Tibial artery (tissue), 4 donors: ENCODE measurements at regions not wholly inside any gene's neighbourhood (a gene's known extent, or its start where the extent isn't known, plus 50 kb on each side); places are given as distances from the start of the nearest gene placed in this dataset.

Experiments
- DNase-seq, 2 donors: peaks; one replicate each; pipeline ENCODE4 v3.0.0-alpha.2; 2019
- H3K27ac ChIP-seq, 2 donors: fragments of 200-600 bp; sonication (generic) in 1 of 2; 1 replicate in 1 of 2; 2 replicates in 1 of 2; pipeline ENCODE4 v1.5.1; 2018 to 2019; ENCODE audit warnings: mild to moderate bottlenecking in 1 of 2
- H3K27me3 ChIP-seq, 2 donors: fragments of 200-600 bp; sonication (generic) in 1 of 2; one replicate each; pipeline versions ENCODE4 v1.5.1 to v1.6.0; 2016 to 2019
- H3K36me3 ChIP-seq, 3 donors: fragments of 200-600 bp; sonication (generic) in 2 of 3; one replicate each; pipeline ENCODE4 v1.5.1; 2016 to 2019; ENCODE audit warnings: mild to moderate bottlenecking in 2 of 3
- H3K4me1 ChIP-seq, 4 donors: fragments of 200-600 bp; sonication (generic) in 2 of 4; 1 replicate in 3 of 4; 2 replicates in 1 of 4; pipeline ENCODE4 v1.5.1; 2016 to 2019
- H3K4me3 ChIP-seq, 2 donors: fragments of 200-600 bp; sonication (generic) in 1 of 2; 1 replicate in 1 of 2; 2 replicates in 1 of 2; pipeline ENCODE4 v1.5.1; 2018 to 2019; ENCODE audit warnings: mild to moderate bottlenecking in 2 of 2
- H3K9me3 ChIP-seq, 3 donors: fragments of 200-600 bp; sonication (generic) in 1 of 3; one replicate each; pipeline ENCODE4 v1.5.1; 2016 to 2019
- intact Hi-C: fragments of 100-400 bp; cut with DNase I; formaldehyde crosslinking; loops from one replicate; pipeline ENCODE4 v1.15.0; 2023; ENCODE audit warnings: low total_unique reads
- TF ChIP-seq, protein P1 (sequence below), 2 experiments: fragments of 200-600 bp in 1 of 2; fragments of 450-650 bp in 1 of 2; IDR thresholded peaks; one replicate each; pipeline ENCODE4 v1.5.1; 2017 to 2019; ENCODE audit warnings: antibody characterized with exemption in 2 of 2, mild to moderate bottlenecking in 1 of 2, moderate library complexity in 1 of 2

DNA sequence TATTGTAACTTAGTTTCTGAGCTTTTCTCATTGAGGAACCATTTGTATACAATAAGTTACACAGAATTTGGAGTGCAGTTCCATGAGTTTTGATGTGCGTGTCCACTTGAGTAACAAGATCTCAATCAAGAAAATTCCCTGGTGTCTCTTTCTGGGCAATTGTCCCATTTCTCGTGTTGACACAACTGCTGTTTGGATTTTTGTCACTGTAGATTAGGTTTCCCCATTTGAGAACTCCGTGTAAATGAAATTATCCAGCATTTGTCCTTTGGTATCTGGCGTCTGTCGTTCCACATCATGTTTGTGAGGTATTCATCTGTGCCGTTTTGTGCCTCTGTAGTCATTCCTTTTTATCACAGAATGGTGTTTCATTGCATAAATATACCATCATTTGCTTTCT, 547.0 kb downstream of the TBC1D22A start:
- Histone ChIP-seq H3K9me3 (peaks cover 0 to 11% (median 4%) of the 10 kb centered on the region in 3 donors), H3K4me3 (no peak overlapping the region), H3K4me1 (no peaks in the 10 kb centered on the region), H3K27ac (no peak overlapping the region), H3K36me3 (no peaks in the 10 kb centered on the region), H3K27me3 (peaks cover 0 to 2% of the 10 kb centered on the region in 2 donors)
- TF ChIP-seq, protein P1, sequence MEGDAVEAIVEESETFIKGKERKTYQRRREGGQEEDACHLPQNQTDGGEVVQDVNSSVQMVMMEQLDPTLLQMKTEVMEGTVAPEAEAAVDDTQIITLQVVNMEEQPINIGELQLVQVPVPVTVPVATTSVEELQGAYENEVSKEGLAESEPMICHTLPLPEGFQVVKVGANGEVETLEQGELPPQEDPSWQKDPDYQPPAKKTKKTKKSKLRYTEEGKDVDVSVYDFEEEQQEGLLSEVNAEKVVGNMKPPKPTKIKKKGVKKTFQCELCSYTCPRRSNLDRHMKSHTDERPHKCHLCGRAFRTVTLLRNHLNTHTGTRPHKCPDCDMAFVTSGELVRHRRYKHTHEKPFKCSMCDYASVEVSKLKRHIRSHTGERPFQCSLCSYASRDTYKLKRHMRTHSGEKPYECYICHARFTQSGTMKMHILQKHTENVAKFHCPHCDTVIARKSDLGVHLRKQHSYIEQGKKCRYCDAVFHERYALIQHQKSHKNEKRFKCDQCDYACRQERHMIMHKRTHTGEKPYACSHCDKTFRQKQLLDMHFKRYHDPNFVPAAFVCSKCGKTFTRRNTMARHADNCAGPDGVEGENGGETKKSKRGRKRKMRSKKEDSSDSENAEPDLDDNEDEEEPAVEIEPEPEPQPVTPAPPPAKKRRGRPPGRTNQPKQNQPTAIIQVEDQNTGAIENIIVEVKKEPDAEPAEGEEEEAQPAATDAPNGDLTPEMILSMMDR (IDR thresholded peaks at IDR 0.05): no peak
- DNase-seq: no peak
- intact Hi-C loops: no loop called here

DNA sequence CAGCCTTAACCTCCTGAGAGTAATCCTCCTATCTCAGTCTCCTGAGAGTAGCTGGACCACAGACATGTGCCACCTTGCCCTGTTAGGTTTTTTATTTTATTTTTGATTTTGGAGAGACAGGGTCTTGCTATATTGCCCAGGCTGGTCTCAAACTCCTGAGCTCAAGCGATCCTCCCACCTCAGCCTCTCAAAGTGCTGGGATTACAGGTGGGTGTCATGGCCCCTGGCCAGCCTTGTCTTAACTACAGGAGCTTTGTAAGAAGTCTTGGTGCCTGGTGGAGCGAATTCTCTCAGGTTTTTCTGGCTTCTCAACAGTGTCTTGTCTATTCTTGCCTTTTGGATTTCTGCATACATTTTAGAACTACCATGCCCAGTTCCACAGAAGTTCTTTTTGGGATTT, 546.4 kb downstream of the TBC1D22A start:
- no peak for DNase-seq
- intact Hi-C loops: no loop called here

DNA sequence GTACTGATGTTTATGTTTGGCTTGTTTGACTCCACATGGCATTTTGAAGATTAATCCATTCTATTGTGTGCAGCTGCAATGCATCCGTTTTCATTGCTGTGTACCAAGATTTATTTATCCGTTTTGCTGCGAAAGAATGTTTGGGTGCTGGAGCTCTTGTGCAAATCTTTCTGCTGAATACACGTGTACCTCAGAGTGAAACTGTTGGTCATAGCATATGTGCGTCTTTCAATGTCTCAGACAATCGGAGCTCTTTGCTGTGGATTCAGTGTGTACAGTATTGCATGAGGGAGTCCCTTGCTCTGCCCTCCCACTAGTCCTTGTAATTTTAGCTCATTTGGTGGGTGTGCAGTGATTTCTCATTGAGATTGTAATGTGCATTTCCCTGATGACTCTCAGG, 545.4 kb downstream of the TBC1D22A start:
- intact Hi-C loops: no loop called here
- Histone ChIP-seq H3K9me3 (peaks cover 0 to 11% (median 3%) of the 10 kb centered on the region in 3 donors), H3K36me3 (no peaks in the 10 kb centered on the region), H3K27ac (no peak overlapping the region), H3K4me3 (no peak overlapping the region), H3K4me1 (no peaks in the 10 kb centered on the region), H3K27me3 (peaks cover 0 to 6% of the 10 kb centered on the region in 2 donors)
- DNase-seq: no peak
- TF ChIP-seq, protein P1 (IDR thresholded peaks at IDR 0.05): no peak

More for the DNA sequence above, 546.4 kb downstream of the TBC1D22A start:
- H3K36me3 ChIP-seq: no peaks in the 10 kb centered on the region
- no peak overlapping the region for H3K27ac ChIP-seq
- H3K4me1 ChIP-seq: no peaks in the 10 kb centered on the region
- H3K4me3 ChIP-seq: no peak overlapping the region
- H3K9me3 ChIP-seq: peaks cover 0 to 11% (median 4%) of the 10 kb centered on the region in 3 donors
- TF ChIP-seq, protein P1 (IDR thresholded peaks at IDR 0.05): no peak
- H3K27me3 ChIP-seq: peaks cover 0 to 6% of the 10 kb centered on the region in 2 donors

DNA sequence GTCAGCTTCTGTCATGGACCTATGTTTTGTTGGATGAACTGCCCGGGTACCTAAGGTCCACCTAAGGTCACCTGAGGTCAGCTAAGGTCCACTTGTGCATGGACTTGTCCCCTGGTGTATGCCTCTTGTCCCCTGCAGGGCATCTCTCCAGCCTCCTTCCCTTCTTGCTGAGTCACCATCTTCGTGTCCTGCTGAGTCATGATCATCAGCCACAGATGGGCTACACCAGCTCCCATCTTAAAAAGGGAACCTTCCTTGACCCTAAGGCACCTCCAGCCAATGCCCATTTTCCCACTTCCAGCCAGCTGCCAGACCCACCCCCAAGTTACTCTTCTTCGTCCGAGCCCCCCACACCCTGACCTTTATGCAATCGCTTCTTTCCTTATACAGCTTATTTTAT, 544.9 kb downstream of the TBC1D22A start:
- TF ChIP-seq, protein P1 (IDR thresholded peaks at IDR 0.05): no peak

DNA sequence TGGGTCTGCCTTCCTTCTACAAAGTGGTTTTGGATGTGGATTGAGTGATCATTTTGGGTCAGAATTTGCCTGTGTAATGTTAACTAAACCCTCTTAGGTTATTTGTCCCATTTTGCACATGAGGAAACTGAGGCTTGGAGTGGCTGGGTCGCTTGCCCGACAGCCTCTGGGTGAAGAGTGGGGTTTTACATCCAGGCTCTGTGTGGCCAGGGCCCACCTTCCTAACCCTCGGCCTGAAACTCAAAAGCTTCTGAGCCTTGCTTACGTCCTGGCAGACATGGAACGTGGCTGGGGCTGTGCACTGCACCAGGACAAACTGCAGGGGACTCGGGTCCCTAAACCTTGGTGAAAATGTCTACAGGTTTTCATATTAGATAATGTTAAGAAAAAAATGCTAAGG, 542.4 kb downstream of the TBC1D22A start:
- H3K27me3 ChIP-seq: peaks cover 0 to 9% of the 10 kb centered on the region in 2 donors
- no peak overlapping the region for H3K4me3 ChIP-seq
- no peaks in the 10 kb centered on the region for H3K36me3 ChIP-seq
- TF ChIP-seq, protein P1 (IDR thresholded peaks at IDR 0.05): no peak
- H3K9me3 ChIP-seq: no peaks in the 10 kb centered on the region
- H3K4me1 ChIP-seq: no peaks in the 10 kb centered on the region
- no peak for DNase-seq
- intact Hi-C loops: no loop called here
- H3K27ac ChIP-seq: no peak overlapping the region

More for the DNA sequence above, 544.9 kb downstream of the TBC1D22A start:
- Histone ChIP-seq H3K9me3 (peaks cover 0 to 9% (median 0%) of the 10 kb centered on the region in 3 donors), H3K27me3 (peaks cover 0 to 6% of the 10 kb centered on the region in 2 donors), H3K36me3 (no peaks in the 10 kb centered on the region), H3K27ac (no peak overlapping the region), H3K4me1 (no peaks in the 10 kb centered on the region), H3K4me3 (no peak overlapping the region)
- intact Hi-C loops: no loop called here
- no peak for DNase-seq
